Colonic mucosa (tissue), 4 donors: ENCODE measurements at regions not wholly inside any gene's neighbourhood (a gene's known extent, or its start where the extent isn't known, plus 50 kb on each side); places are given as distances from the start of the nearest gene placed in this dataset.
"Not testable (repeated sequence)": the region's sequence is repeated elsewhere in the genome, so short reads cannot be mapped to it uniquely, and the experiment has no call there.

Source experiments
- DNase-seq: peaks from one replicate; pipeline ENCODE4 v3.0.0-alpha.2; 2020
- H3K27ac ChIP-seq: fragments of 200-600 bp; one replicate; pipeline ENCODE4 v1.8.0; 2021
- H3K27me3 ChIP-seq: fragments of 200-600 bp; one replicate; pipeline ENCODE4 v1.8.0; 2021
- H3K36me3 ChIP-seq: fragments of 200-600 bp; one replicate; pipeline ENCODE4 v1.8.0; 2021
- H3K4me1 ChIP-seq: fragments of 200-600 bp; one replicate; pipeline ENCODE4 v1.8.0; 2021; ENCODE audit warnings: mild to moderate bottlenecking
- H3K4me3 ChIP-seq: fragments of 200-600 bp; one replicate; pipeline ENCODE4 v1.8.0; 2021
- H3K9ac ChIP-seq, 2 donors: one replicate each; pipeline ENCODE4 v1.7.0; 2013; ENCODE audit warnings: control low read depth in 2 of 2, low read depth in 2 of 2, low read length in 2 of 2
- H3K9me3 ChIP-seq: fragments of 200-600 bp; one replicate; pipeline ENCODE4 v1.8.0; 2021
- CTCF ChIP-seq: fragments of 200-600 bp; IDR thresholded peaks from one replicate; pipeline ENCODE4 v1.8.0; 2022; ENCODE audit warnings: antibody characterized with exemption, mild to moderate bottlenecking
- intact Hi-C: fragments of 100-400 bp; cut with DNase I; formaldehyde crosslinking; loops from one replicate; pipeline ENCODE4 v1.14.1; 2022
- donor health status: healthy.
- donor health status: DM: no; HTN: no; CAD: no.
- donor health status: DM: no; HTN: no; CAD: no.

- no peak for DNase-seq
- H3K27ac ChIP-seq: no peak overlapping the region
These were observed 63.8 kb upstream of the RALY start for GRCh38 chr20:33929917-33930316.

DNA sequence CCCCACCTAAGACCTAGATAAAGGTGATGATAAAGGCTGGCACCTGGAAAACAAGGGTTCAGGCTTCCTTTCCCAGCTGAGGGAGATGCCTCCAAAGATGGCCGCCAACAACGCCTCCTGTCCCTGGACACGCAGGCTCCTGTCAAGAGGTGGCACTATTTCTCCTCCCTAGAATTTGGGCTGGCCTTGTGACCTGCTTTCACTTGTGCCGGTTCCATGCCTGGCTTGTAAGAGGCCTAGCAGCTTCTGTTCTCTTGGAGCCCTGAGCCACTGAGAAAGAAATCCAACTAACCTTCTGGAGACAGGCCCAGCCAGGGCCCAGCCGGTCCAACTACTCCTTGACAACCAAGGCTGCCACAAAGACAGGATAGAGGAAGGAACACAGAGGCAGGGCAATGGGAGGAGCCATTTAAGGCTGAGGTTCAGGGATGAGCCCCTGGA, 60.2 kb upstream of the RALY start:
- Histone ChIP-seq H3K4me1 (no peaks in the 10 kb centered on the region), H3K27me3 (no peaks in the 10 kb centered on the region), H3K36me3 (no peaks in the 10 kb centered on the region), H3K4me3 (no peak overlapping the region), H3K27ac (no peak overlapping the region), H3K9me3 (no peaks in the 10 kb centered on the region), H3K9ac (no peak overlapping the region)
- intact Hi-C loops: loop anchor here (5.0 kb wide), 2 partner anchors 139 to 194 kb away; no protein-coding TSS in a partner anchor
- peak; percentile 54 for TF ChIP-seq CTCF
- peak; percentile 66 for DNase-seq

More at GRCh38 chr20:33929917-33930316, 63.8 kb upstream of the RALY start:
- Histone ChIP-seq H3K9me3 (no peaks in the 10 kb centered on the region), H3K4me1 (no peaks in the 10 kb centered on the region), H3K9ac (no peak overlapping the region), H3K36me3 (no peaks in the 10 kb centered on the region), H3K4me3 (no peak overlapping the region), H3K27me3 (no peaks in the 10 kb centered on the region)
- TF ChIP-seq CTCF: no peak
- intact Hi-C loops: loop anchor here (5.0 kb wide), 2 partner anchors 142 to 197 kb away; no protein-coding TSS in a partner anchor

DNA sequence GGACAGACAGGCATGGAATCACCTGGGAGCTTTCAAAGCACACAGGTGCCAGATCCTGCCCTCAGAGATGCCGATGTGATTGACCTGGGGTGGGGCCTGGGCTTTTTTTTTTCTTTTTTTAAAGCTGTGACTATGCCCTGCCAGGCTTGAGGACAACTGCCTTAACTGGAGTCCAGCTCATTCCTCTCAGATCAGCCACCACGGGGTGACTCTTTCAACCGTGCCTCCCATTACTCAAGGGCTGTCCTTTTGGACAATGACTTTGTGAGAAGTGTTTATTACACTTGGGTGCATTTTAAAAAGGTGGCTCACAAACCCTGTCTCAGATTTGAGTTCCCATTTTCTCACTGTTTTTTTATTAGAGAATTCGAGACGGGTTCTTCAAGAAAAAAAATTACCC, 57.1 kb upstream of the RALY start:
- intact Hi-C loops: no loop called here
- H3K27ac ChIP-seq: no peak overlapping the region
- no peak for DNase-seq
- no peak for TF ChIP-seq CTCF
- H3K9ac ChIP-seq: no peak overlapping the region
- no peaks in the 10 kb centered on the region for H3K9me3 ChIP-seq
- no peaks in the 10 kb centered on the region for H3K27me3 ChIP-seq
- H3K36me3 ChIP-seq: no peaks in the 10 kb centered on the region
- H3K4me1 ChIP-seq: no peaks in the 10 kb centered on the region
- H3K4me3 ChIP-seq: no peak overlapping the region

DNA sequence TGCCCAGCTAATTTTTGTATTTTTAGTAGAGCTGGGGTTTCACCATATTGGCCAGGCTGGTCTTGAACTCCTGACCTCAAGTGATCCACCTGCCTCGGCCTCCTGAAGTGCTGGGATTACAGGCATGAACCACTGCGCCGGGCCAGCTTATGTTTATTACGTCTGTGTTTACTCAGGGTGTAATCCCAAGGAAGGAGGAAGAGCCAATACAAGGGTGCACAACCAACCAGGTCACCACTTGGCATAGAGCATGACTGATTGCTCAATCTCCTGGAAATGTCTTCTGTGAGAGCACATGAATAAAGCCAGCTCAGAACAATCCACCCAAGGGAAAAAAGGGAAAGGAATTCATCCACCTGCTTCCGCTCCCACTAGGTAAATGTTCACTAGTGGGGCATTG, 54.7 kb upstream of the RALY start:
- H3K4me1 ChIP-seq, intact Hi-C loops, H3K27ac ChIP-seq, H3K36me3 ChIP-seq, H3K9me3 ChIP-seq, H3K27me3 ChIP-seq, H3K9ac ChIP-seq, H3K4me3 ChIP-seq: not testable (repeated sequence)
- peak; percentile 66 for DNase-seq

- Histone ChIP-seq H3K4me3 (no peak overlapping the region), H3K36me3 (no peaks in the 10 kb centered on the region), H3K27ac (no peak overlapping the region), H3K4me1 (no peaks in the 10 kb centered on the region), H3K9ac (no peak overlapping the region), H3K27me3 (no peaks in the 10 kb centered on the region), H3K9me3 (no peaks in the 10 kb centered on the region)
- DNase-seq: no peak
- no peak for TF ChIP-seq CTCF
- intact Hi-C loops: no loop called here
These were observed 53.0 kb upstream of the RALY start for GRCh38 chr20:33940666-33941065.
